ENCODE measurements at regions not wholly inside any gene's neighbourhood (a gene's known extent, or its start where the extent isn't known, plus 50 kb on each side); places are given as distances from the start of the nearest gene placed in this dataset.
"Not testable (repeated sequence)": the region's sequence is repeated elsewhere in the genome, so short reads cannot be mapped to it uniquely, and the experiment has no call there.

DNA sequence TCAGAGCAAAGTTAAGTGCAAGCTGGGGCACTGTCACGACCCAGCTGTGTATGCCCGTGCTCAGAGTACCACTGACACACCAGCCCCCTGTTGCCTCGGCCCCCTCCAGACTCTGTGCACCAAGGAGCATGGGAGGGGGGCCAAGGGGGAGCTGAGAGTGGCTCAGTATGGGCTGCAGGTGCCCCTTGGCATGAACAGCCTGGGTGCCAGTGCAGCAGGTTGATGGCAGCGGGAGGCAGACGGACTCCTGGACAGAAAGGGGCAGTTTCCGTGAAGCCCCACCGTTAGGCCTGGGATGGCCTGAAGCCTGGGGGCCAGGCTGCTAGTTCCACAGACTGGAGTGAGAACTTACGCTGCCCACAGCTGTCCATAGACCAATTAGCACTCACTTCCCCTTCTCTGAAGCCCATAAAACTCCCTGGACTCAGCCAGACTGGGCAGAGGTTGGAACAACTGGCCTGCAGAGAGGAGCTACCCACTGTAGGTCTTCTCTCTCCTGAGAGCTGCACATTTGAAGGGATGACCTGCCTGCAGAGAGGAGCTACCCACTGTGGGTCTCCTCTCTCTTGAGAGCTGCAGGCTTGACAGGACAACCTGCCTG lies 182.8 kb downstream of the DEPDC1B start:
- DNase-seq (ENCODE audit: low spot score), result no peak

GRCh38 chr5:60516688-60517087 lies 183.3 kb downstream of the DEPDC1B start:
- no peak for DNase-seq (ENCODE audit: low spot score)

- no peak for DNase-seq (ENCODE audit: low spot score)
Observed at GRCh38 chr5:60514152-60514551, 185.8 kb downstream of the DEPDC1B start.

GRCh38 chr5:60512117-60512516 lies 187.8 kb downstream of the DEPDC1B start:
- DNase-seq (ENCODE audit: low spot score), result no peak

DNA sequence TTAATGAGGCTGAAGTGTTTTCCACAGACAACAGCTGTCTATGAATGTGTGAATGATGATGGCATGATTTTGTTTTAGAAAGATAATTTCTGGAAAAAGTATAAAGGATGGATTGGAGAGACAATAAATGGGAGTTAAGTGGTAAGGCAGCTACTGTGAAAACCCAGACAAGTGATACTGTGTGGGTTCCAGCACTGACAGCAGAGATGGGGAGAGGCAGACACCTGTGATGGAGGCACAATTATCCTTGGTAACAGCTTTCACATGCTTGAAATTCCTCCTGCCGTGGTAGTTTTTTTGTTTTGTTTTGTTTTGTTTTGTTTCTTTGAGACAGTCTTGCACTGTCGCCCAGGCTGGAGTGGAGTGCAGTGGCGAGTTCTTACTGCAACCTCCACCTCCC lies 189.3 kb downstream of the DEPDC1B start:
- DNase-seq (ENCODE audit: low spot score), result no peak

DNA sequence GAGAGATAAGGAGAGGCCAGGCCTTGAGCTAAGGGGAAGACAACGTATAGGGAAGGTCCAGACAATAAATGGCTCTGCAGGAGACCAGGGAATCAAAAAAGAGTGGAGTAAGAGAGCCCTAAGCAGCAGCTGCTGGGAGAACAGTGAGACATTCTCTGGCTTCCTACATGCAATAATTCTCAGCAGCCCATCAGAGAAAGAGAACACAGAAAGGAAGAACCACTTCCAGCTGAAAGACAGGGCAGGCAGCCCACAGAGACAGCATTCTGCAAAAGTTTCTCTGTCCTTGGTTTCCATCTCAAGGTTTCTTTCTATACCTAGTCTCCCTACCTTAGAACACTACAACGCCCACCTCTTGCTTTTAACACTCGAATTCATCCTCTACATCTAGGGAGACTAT lies 189.9 kb downstream of the DEPDC1B start:
- DNase-seq (ENCODE audit: low spot score), result no peak

DNA sequence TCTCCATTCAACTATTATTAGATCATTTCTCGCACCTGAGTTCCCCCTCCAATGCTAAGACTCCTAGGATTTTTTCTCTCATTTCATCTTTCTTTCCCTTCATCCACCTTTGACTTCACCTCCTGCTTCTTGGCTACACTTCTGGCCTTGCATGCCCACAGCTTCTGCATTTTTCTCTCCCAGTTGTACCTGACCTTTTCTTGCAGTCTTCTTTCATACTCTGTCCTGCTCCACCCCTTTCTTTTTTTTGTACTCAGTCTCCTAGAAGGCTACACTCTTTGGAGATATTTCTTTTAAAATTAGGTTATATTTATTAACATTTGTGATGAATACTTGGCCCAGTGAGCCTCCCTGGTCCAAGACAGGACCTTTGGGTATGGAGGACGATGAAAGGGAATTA lies 190.4 kb downstream of the DEPDC1B start:
- DNase-seq (ENCODE audit: low spot score), result no peak

- no peak for DNase-seq (ENCODE audit: low spot score)
Observed at GRCh38 chr5:60507687-60508086, 192.3 kb downstream of the DEPDC1B start.

GRCh38 chr5:60505373-60506171 lies 194.4 kb downstream of the DEPDC1B start:
- no peak for DNase-seq (ENCODE audit: low spot score)

- DNase-seq (ENCODE audit: low spot score), result no peak
Observed at GRCh38 chr5:60504342-60504741, 195.6 kb downstream of the DEPDC1B start.

DNA sequence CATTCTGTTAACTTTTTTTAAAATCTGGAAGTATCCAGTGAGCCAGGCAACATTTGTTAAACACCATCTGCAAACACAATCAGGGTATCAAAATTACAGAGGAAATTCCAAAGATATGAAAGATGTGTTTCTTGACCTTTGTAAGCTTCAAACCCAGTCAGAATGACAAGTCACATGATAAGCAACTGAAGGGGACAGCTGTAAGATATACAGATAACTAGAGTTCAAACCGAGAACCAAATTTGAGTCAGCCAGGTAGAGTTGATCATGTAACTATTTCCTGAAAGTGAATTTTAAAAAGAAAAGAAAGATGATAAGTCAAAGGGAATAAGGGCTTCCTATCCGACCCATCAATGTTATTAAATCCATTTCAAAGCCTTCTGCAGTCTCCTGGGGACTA lies 196.2 kb downstream of the DEPDC1B start:
- DNase-seq (ENCODE audit: low spot score), result no peak

- no peak for DNase-seq (ENCODE audit: low spot score)
Observed at GRCh38 chr5:60497706-60498500, 202.1 kb downstream of the DEPDC1B start.

DNA sequence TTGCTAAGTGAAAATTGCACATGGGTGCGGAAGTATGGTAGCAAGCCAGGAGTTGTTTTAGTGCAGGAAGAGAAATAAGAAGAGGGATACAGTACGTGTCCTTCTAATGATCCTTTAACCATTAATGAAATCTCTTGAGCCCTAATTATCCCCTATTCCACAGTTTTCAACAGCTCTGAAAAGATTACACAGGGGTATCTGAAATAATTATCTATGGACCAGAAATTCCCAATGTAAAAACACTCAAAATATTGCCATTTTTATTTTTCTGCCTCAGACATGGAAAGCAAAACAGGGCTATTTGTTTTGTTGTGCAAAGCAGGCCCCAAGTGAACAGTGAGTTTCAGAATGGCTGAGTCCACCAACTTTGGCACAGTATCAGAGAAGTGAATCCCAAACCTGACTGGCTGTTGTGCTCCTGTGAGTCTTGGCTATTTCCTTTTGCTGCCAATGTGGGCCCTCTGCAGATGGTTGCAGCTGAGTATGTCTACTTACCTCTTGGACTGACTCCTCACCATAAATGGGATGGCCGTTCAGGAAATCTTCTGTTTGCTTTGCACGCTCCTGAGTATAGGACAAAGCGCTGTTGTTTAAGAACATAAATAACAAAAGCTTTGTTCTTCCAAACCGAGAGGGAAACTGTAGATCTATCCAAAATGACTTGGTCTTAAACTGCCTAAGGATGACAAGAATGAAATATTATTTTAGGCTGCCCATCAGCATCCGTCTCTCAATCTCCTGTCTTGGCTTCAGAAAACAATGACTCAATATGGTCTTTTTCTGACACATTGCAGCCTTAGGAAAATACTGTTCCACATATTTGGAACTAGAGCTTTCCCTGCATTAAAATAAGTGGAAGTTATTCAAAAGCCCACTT lies 204.1 kb downstream of the DEPDC1B start:
- DNase-seq (ENCODE audit: low spot score), result no peak

GRCh38 chr5:60494635-60495034 lies 205.3 kb downstream of the DEPDC1B start:
- DNase-seq (ENCODE audit: low spot score), result no peak

GRCh38 chr5:60494144-60494543 lies 205.8 kb downstream of the DEPDC1B start:
- DNase-seq (ENCODE audit: low spot score), result no peak

DNA sequence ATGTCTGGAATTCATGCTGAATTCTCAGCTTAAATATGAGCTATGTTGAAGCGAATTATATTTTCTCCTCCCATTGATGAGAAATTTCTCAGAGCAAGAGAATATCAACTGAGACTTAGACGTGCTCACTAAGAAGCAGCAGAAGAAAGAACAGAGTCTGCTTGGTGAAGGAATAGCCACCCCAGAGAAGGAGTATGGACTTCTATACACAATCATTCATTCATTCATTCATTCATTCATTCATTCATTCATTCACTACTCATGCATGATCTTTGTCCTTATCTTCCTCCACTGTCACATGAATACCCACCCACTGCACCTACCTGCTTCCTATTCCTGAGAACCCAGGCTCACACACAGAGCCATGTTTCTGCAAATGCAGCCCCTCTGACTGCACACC lies 206.6 kb downstream of the DEPDC1B start:
- DNase-seq (ENCODE audit: low spot score), result no peak

DNA sequence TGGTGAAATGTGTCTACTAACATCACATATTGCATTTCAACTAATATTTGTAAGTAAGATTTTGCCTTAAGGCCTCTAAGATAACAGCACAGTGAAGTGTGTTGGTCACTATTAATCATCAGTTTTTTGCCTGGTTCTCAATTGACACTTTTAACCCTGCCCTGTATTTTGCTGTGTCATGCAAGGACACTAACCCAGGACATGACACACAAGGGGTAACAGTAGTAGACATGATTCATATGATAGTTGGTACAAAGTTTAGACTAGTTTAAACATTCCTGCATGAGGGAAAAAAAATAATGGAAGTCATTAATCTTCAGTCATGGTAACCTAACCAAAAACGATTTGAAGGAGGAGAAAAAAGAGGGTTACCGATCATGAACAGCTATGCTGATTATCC lies 207.0 kb downstream of the DEPDC1B start:
- DNase-seq (ENCODE audit: low spot score), result no peak

DNA sequence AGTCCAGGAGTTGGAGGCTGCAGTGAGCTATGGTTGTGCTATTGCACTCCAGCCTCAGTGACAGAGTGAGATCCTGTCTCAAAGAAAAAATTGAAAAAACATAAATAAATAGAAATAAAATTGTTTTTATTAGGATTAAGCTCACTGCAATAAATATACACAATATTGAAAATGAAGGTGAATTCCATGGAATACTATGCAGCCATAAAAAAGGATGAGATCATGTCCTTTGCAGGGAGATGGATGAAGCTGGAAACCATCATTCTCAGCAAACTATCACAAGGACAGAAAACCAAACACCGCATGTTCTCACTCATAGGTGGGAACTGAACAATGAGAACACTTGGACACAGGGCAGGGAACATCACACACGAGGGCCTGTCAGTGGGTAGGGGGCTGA lies 207.6 kb downstream of the DEPDC1B start:
- DNase-seq (ENCODE audit: low spot score), result not testable (repeated sequence)

GRCh38 chr5:60490597-60491166 lies 209.3 kb downstream of the DEPDC1B start:
- no peak for DNase-seq (ENCODE audit: low spot score)

DNA sequence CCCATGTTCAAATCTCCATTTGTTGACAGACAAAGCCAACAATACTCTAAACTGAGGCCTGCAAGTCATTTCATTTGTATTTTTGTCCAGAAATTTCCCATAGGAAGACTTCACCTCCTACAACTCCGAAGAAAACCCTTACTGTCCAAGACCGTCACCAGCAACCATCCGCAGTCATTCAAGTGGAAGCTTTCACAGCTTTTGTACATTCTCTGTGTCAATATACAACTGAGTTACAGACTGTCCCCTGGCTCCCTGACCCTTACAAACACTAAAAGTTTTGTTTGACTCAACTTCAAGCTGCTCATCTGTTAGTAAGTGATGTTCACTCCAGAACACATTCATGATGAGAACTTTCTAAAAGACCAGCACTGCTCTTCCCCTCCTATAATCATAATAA lies 210.1 kb downstream of the DEPDC1B start:
- DNase-seq (ENCODE audit: low spot score), result no peak

- no peak for DNase-seq (ENCODE audit: low spot score)
Observed at GRCh38 chr5:60489377-60489776, 210.6 kb downstream of the DEPDC1B start.

All from ureter (tissue), 1 donor.